SK-N-SH treated with all-trans-retinoic acid at 6 μM for 48 hours (cell line): ENCODE measurements at regions not wholly inside any gene's neighbourhood (a gene's known extent, or its start where the extent isn't known, plus 50 kb on each side); places are given as distances from the start of the nearest gene placed in this dataset.

Source experiments
- ATAC-seq: fragments of 200-7000 bp; cut with Tn5 transposase; 3 replicates; pipeline ENCODE4 v1.9.1; 2020; ENCODE audit warnings: mild to moderate bottlenecking, moderate library complexity
- ARNTL ChIP-seq: fragments of 450-650 bp; formaldehyde crosslinking; IDR thresholded peaks from 2 replicates; pipeline ENCODE4 v1.5.0; 2020; ENCODE audit warnings: low read depth, mild to moderate bottlenecking, moderate library complexity, borderline replicate concordance
- BACH2 ChIP-seq: fragments of 250-450 bp; sonication (Bioruptor Pico); IDR thresholded peaks from 2 replicates; pipeline ENCODE4 v1.9.0; 2021; ENCODE audit warnings: mild to moderate bottlenecking, borderline replicate concordance
- CREB5 ChIP-seq: fragments of 250-450 bp; sonication (Bioruptor Pico); IDR thresholded peaks from 2 replicates; pipeline ENCODE4 v1.5.1; 2020; ENCODE audit warnings: low read depth, mild to moderate bottlenecking, moderate library complexity
- CSDC2 ChIP-seq: fragments of 250-450 bp; sonication (Bioruptor Pico); IDR thresholded peaks from 2 replicates; pipeline ENCODE4 v1.5.0; 2020; ENCODE audit warnings: mild to moderate bottlenecking, moderate library complexity
- CSRNP3 ChIP-seq: fragments of 250-450 bp; sonication (Bioruptor Pico); IDR thresholded peaks from 2 replicates; pipeline ENCODE4 v1.5.1; 2021; ENCODE audit warnings: mild to moderate bottlenecking, moderate library complexity
- ESRRG ChIP-seq: fragments of 250-450 bp; sonication (Bioruptor Pico); IDR thresholded peaks from 2 replicates; pipeline ENCODE4 v1.6.1; 2021; ENCODE audit warnings: mild to moderate bottlenecking
- GLIS3 ChIP-seq: fragments of 250-450 bp; sonication (Bioruptor Pico); IDR thresholded peaks from 2 replicates; pipeline ENCODE4 v1.5.0; 2020; ENCODE audit warnings: mild to moderate bottlenecking, moderate library complexity
- ISL1 ChIP-seq: fragments of 250-450 bp; sonication (Bioruptor Pico); IDR thresholded peaks from 2 replicates; pipeline ENCODE4 v2.1.2; 2022; ENCODE audit warnings: mild to moderate bottlenecking, moderate library complexity
- OSR1 ChIP-seq: fragments of 250-450 bp; sonication (Bioruptor Pico); IDR thresholded peaks from 2 replicates; pipeline ENCODE4 v1.8.0; 2022; ENCODE audit warnings: moderate library complexity, mild to moderate bottlenecking, inconsistent platforms
- PATZ1 ChIP-seq: fragments of 250-450 bp; sonication (Bioruptor Pico); IDR thresholded peaks from 2 replicates; pipeline ENCODE4 v1.8.0; 2020; ENCODE audit warnings: mild to moderate bottlenecking, moderate library complexity, borderline replicate concordance
- POU6F1 ChIP-seq: fragments of 250-450 bp; sonication (Bioruptor Pico); IDR thresholded peaks from 2 replicates; pipeline ENCODE4 v1.8.0; 2021; ENCODE audit warnings: low read depth, mild to moderate bottlenecking, moderate library complexity, borderline replicate concordance
- RARB ChIP-seq: fragments of 250-450 bp; sonication (Bioruptor Pico); IDR thresholded peaks from 2 replicates; pipeline ENCODE4 v1.8.0; 2021; ENCODE audit warnings: mild to moderate bottlenecking, moderate library complexity
- SNAI2 ChIP-seq: fragments of 250-450 bp; sonication (Bioruptor Pico); IDR thresholded peaks from 2 replicates; pipeline ENCODE4 v1.5.0; 2020; ENCODE audit warnings: mild to moderate bottlenecking, moderate library complexity
- TCF4 ChIP-seq: fragments of 250-450 bp; sonication (Bioruptor Pico); IDR thresholded peaks from 2 replicates; pipeline ENCODE4 v1.8.0; 2021; ENCODE audit warnings: mild to moderate bottlenecking, moderate library complexity, borderline replicate concordance
- TOX ChIP-seq: fragments of 250-450 bp; sonication (Bioruptor Pico); IDR thresholded peaks from 2 replicates; pipeline ENCODE4 v1.8.0; 2021; ENCODE audit warnings: mild to moderate bottlenecking, moderate library complexity, borderline replicate concordance
- ZC3H10 ChIP-seq: fragments of 250-450 bp; sonication (Bioruptor Pico); IDR thresholded peaks from 2 replicates; pipeline ENCODE4 v1.5.1; 2021; ENCODE audit warnings: mild to moderate bottlenecking, moderate library complexity
- ZFP30 ChIP-seq: fragments of 450-650 bp; formaldehyde crosslinking; IDR thresholded peaks from 2 replicates; pipeline ENCODE4 v1.5.0; 2022; ENCODE audit warnings: mild to moderate bottlenecking, moderate library complexity
- ZNF565 ChIP-seq: fragments of 450-650 bp; formaldehyde crosslinking; conservative IDR thresholded peaks from 2 replicates; pipeline ENCODE4 v1.5.0; 2020; ENCODE audit warnings: low read depth, mild to moderate bottlenecking, moderate library complexity
- ZNF70 ChIP-seq: fragments of 450-650 bp; formaldehyde crosslinking; IDR thresholded peaks from 2 replicates; pipeline ENCODE4 v1.5.0; 2020; ENCODE audit warnings: mild to moderate bottlenecking, moderate library complexity
- ZNF8 ChIP-seq: fragments of 450-650 bp; formaldehyde crosslinking; IDR thresholded peaks from 2 replicates; pipeline ENCODE4 v1.5.0; 2020; ENCODE audit warnings: mild to moderate bottlenecking, moderate library complexity

GRCh38 chr14:85858634-85859033 lies 328.7 kb downstream of the FLRT2 start:
- no peak for ATAC-seq

GRCh38 chr14:85856430-85856829 lies 326.5 kb downstream of the FLRT2 start:
- ATAC-seq: no peak
- no peak for TF ChIP-seq CSDC2 (CRISPR knock-in tag)
- TF ChIP-seq ZFP30: no peak
- TF ChIP-seq RARB: no peak
- TF ChIP-seq OSR1: no peak
- no peak for TF ChIP-seq ISL1 (CRISPR knock-in tag)
- no peak for TF ChIP-seq BACH2 (CRISPR knock-in tag)
- no peak for TF ChIP-seq TCF4 (CRISPR knock-in tag)
- TF ChIP-seq CSRNP3 (CRISPR knock-in tag): no peak
- no peak for TF ChIP-seq CREB5 (CRISPR knock-in tag)
- no peak for TF ChIP-seq PATZ1 (CRISPR knock-in tag)
- no peak for TF ChIP-seq ARNTL
- no peak for TF ChIP-seq ZC3H10 (CRISPR knock-in tag)
- TF ChIP-seq ESRRG (CRISPR knock-in tag): no peak
- TF ChIP-seq SNAI2 (CRISPR knock-in tag): no peak
- TF ChIP-seq ZNF70 (CRISPR knock-in tag): no peak

More at GRCh38 chr14:85858634-85859033, 328.7 kb downstream of the FLRT2 start:
- TF ChIP-seq RARB: no peak
- no peak for TF ChIP-seq GLIS3 (CRISPR knock-in tag)
- TF ChIP-seq CSRNP3 (CRISPR knock-in tag): no peak
- TF ChIP-seq ZNF70 (CRISPR knock-in tag): no peak
- TF ChIP-seq CREB5 (CRISPR knock-in tag): no peak
- TF ChIP-seq ISL1 (CRISPR knock-in tag): no peak
- no peak for TF ChIP-seq ZNF565 (CRISPR knock-in tag)
- TF ChIP-seq PATZ1 (CRISPR knock-in tag): no peak
- TF ChIP-seq TOX: no peak
- TF ChIP-seq ZNF8: no peak
- TF ChIP-seq CSDC2 (CRISPR knock-in tag): no peak
- no peak for TF ChIP-seq ZFP30
- TF ChIP-seq ARNTL: no peak
- no peak for TF ChIP-seq POU6F1 (CRISPR knock-in tag)
